ENCODE measurements at regions not wholly inside any gene's neighbourhood (a gene's known extent, or its start where the extent isn't known, plus 50 kb on each side); places are given as distances from the start of the nearest gene placed in this dataset.
A peak's percentile ranks its signal among the peaks of the same experiment; 100 is the strongest.

DNA sequence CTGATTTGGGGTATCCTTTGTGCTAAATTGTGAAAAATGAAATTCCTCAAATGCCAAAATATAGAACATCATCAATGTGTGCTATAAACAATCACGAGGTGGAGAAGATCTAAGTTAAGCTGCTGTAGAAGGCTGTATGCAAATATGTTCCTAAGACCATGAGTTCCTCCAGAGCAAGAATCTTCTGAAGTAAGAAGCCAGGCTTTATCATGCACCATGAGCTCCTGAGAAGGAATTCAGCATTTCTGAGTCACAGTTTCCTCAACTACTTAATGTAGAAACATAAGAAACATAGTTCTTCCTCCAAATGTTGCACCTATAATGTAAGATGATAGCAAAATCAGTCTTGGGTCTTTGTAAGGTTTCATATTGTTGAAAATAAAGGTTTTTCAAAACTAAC lies 241.7 kb upstream of the MDFIC2 start:
- ATAC-seq: no peak

DNA sequence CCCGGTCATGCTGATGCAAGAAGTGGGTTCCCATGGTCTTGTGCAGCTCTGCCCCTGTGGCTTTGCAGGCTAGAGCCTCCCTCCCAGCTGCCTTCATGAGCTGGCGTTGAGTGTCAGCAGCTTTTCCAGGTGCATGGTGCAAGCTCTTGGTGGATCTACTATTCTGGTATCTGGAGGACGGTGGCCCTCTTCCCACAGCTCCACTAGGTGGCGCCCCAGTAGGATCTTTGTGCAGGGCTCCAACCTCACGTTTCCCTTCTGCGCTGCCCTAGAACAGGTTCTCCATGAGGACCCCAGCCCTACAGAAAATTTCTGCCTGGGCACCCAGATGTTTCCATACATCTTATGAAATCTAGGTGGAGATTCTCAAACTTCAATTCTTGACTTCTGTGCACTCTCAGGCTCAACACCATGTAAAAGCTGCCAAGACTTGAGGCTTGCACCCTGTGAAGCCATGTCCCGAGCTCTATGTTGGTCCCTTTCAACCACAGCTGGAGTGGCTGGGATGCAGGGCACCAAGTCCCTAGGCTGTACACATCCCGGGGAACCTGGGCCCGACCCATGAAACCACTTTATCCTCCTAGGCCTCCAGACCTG lies 238.4 kb upstream of the MDFIC2 start:
- ATAC-seq: peak; percentile 79 to 83

DNA sequence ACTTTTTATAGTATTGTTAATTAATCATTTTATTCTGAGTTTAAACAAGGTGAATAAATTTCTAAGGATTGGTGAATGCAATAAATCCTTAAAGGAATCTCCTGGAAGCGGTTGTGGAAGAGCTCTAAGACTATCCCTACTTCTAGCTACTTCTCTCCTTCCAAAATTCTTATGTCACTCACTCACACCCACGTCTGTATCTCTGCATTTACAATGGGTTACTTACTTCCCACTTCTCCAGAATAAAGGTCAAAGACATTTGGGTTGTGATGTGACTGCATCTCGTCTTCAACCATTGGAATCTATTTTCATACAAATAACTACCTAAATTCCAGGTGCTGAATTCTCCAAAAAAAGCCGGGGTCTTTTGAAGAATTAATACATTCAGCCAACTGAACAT lies 234.2 kb upstream of the MDFIC2 start:
- no peak for ATAC-seq

GRCh38 chr3:70543493-70543892 lies 231.1 kb upstream of the MDFIC2 start:
- no peak for ATAC-seq

DNA sequence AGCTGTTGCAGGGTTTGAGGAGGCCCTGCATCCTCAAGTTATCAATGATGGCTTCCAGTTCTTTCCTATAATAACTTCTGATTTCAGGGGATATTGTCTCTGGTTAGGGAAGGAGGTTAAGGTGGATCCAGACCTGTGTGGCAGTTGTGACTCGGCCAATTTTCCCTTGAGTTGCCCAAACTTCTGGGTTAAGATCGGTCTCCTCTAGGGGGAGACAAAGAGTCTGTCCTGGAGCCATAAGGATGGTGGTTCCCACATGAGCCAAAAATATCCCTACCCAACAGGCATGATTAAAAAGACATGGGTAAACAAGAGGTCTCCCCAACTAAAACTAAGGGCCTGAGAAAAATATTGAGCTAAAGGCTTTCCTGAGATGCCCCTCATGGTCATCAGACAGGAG lies 227.5 kb upstream of the MDFIC2 start:
- ATAC-seq: no peak

DNA sequence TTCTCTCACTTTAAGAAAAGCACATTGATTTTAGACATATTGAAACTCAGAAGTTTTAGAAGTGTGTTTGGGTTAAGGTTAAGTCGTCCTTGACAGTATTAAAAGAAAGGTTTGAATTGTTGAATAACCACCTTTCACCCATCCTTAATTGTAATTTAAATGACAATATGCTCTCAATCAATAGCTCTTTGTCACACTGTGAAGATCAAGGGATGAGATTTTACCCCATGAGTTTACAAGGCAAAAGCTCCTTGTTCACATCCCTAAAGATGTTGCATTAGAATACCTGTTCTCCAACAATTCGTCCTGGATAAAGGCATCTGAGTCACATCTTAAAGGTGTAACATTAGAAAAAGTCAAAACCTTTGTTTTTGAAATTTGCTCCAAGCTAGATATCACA lies 220.4 kb upstream of the MDFIC2 start:
- ATAC-seq: no peak

DNA sequence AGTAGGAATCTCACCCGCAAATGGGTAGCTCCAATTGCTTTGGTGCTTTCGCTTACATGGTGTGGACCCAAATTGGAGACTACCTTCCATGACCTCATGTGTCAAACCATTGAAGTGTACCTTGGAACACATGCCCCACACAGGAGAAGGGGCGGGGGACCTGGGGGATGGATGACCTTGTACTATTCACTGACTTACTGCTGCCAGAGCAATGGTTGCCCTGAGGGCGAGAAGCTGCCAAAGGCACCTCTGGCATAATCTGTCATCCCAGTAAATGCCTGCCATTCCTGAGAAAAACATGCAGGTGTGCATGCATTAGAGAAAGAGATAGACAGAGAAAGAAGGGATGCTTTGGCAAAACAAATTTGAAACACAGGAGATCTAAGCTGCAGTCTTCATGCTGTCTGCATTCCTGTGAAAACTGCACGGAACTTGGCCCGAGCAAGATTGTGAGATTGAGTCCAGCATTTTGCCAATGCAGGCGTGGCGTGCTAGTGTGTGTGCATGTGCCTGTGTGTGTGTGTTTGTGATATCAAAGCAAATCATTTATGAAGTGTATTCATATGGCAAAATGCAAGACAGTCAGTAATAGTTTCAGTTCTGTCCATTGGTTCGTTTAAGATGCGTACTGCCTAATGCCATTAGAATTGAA lies 219.5 kb upstream of the MDFIC2 start:
- no peak for ATAC-seq

- no peak for ATAC-seq
Measured at GRCh38 chr3:70531063-70531657, 218.7 kb upstream of the MDFIC2 start.

- no peak for ATAC-seq
Measured at GRCh38 chr3:70530626-70531025, 218.2 kb upstream of the MDFIC2 start.

- no peak for ATAC-seq
Measured at GRCh38 chr3:70527026-70527425, 214.6 kb upstream of the MDFIC2 start.

GRCh38 chr3:70519913-70520659 lies 207.6 kb upstream of the MDFIC2 start:
- ATAC-seq: no peak

DNA sequence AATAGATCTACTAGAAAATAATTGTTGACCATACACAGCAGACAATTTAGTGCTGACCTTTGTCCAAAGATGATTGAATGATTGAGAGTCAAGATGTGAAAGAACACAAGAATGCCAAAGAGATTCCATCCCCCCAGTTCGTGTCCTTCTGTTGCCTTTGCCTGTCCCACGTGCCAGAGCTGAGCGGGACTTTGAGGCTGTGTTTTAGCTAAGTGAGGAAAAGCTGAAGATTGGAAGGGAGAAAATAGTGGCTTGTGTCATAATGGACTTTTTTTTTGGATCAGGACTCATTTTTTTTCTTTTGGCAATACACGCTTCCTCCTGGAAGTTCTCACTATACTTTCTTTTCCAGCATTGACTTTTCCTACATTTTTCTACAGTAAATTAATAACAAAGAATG lies 206.6 kb upstream of the MDFIC2 start:
- no peak for ATAC-seq

DNA sequence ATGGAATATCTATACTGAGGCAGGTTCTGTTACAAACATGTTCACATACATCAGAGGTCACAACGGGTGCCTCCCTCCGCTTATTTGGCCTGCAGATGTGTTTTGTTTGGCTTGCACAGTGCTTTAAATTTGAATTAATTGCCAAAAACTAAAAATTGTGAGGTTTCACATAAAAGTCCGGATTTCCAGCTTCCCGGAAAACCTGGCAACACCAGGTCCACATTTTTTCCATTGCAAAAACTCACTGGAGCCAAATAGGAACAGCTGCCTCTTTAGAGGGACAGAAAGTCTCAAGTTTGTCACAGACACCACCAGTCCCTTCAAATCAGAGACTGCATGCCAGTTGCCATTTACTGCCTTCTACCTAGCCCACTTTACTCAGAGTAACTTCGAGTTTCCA lies 205.9 kb upstream of the MDFIC2 start:
- ATAC-seq: no peak

DNA sequence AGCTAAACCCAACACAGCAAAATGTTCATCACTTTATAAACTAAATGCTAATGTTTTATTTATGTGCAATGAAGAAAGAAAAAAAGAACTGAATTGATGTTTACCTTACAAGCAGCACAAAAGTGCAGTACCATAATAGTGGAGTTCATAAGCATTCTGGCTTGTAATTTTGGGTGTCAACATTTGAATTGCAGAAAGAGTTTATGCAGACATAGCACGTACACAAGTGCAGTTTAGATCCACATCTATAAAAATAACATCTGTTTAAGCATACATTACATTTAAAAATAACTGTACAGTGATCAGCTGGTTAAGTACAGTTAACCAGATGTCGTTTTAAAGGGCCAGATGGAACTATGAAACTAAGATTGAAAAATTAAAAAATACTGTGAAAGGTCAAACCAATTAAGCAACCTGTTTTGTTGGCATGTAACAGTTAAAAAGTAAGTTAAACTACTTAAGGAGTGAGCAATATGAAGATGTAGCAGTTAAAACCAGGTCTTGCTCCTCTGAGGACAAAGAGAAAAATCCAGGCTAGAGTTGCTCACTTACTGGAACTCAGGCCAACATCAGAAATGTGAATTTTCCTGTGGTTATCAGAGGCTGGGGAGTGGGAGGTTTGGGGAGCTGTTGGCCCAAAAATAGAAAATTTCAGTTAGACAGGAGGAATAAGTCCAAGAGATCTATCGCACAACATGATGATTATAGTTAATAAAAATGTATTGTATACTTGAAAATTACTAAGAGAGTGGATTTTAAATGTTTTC lies 204.9 kb upstream of the MDFIC2 start:
- no peak for ATAC-seq

GRCh38 chr3:70516076-70516475 lies 203.6 kb upstream of the MDFIC2 start:
- no peak for ATAC-seq

- no peak for ATAC-seq
Measured at GRCh38 chr3:70507486-70507885, 195.0 kb upstream of the MDFIC2 start.

- ATAC-seq: no peak
Measured at GRCh38 chr3:70506775-70507174, 194.3 kb upstream of the MDFIC2 start.

DNA sequence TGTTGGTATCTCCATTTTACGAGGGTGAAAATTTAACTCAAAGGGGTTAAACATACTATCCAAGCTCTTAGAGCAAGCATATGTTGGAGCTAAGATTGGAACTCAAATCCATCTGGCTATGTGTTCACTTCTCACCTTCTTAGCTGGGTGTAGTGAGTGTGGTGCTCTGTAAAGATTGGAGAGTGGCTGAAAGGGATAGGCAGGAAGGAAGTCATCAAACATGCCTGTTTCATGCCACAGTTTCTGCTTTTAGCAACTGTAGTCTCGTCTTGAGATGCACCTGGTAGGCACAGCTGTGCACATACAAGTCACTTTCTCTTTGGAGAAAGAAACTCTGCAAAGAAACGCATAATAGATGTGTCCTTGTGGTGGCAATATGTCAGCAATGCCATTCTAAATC lies 189.1 kb upstream of the MDFIC2 start:
- no peak for ATAC-seq

GRCh38 chr3:70488816-70489215 lies 176.4 kb upstream of the MDFIC2 start:
- ATAC-seq: no peak

DNA sequence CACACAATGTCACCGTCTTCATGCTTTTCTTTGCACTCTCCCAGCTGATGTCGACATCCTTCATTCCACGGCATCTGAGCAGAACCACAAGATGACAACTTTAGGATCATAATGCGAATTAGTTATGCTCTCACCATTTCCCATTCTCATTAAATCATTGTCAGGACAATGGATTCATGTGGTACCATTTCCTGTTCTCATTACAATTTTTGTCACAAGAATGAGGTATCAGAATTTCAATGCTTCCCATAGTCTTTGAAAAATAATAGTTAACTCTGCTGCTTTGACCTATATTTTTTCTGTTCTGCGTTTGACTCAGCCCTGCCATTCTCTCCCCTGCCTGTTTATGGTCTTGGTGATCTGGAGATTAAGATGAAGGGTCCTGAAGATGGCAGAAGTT lies 175.7 kb upstream of the MDFIC2 start:
- no peak for ATAC-seq

DNA sequence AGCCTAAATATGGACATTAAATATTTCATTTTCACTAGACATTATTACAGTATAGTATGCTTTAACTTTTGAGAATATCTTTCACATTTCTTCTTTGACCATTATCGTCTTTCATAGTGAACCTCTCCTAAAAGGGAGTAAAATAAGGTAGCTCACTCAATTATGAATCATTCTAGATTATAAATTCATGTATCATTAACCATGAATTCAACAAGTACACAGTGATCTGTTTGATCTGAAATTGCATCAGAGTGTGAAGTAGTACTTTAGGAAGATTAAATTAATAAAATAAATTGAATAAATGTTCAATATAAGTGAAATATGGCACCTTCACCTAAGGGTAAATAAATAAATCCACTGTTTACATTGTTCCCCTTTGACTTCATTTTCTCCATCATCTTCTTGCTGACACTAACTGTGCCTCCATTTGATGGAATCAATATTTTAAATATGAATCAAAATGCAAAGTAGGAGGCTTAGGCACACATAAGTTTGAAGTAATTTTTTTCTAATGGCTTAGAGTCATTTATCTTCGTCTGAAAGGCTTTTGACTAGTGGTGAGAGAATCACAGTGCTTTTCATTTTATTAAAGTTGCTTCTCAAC lies 174.1 kb upstream of the MDFIC2 start:
- ATAC-seq: no peak

GRCh38 chr3:70476174-70476573 lies 163.7 kb upstream of the MDFIC2 start:
- ATAC-seq: no peak

All from activated CD4-positive, CD25-positive, alpha-beta regulatory T cell treated with anti-CD3 and anti-CD28 coated beads, Interleukin-2, amount 50 U/mL, for 24 hours (primary cell).